GM10266 (cell line): ENCODE measurements at regions not wholly inside any gene's neighbourhood (a gene's known extent, or its start where the extent isn't known, plus 50 kb on each side); places are given as distances from the start of the nearest gene placed in this dataset.

ENCODE experiments used
- DNase-seq: peaks from one replicate; pipeline ENCODE4 v3.0.0; 2012; ENCODE audit errors: extremely low spot score
- TF ChIP-seq, protein P1 (sequence below): IDR thresholded peaks from 2 replicates; pipeline ENCODE4 v1.5.1; 2012; ENCODE audit warnings: mild to moderate bottlenecking, low read depth; ENCODE audit not compliant: control insufficient read depth, insufficient read depth; ENCODE audit errors: missing control alignments

DNA sequence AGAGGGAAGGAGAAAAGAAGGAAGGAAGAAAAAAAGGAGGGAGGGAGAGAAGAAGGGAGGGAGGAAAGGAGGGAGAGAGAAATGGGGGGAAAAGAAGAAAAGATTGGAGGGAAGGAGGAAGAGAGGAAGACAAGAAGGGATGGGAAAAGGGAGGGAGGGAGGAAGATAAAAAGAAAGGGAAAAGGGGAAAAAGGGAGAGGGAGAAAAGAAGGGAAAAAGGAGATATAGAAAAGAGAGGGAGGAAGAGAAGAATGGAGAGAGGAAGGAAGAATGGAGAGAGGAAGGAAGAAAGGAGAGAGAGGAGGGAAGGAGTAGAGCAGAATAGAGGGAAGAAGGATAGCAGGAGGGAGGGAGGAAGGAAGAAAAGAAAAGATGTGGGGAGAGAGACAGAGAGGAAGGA lies 334.6 kb downstream of the TSHZ3 start:
- no peak for DNase-seq
- TF ChIP-seq, protein P1, sequence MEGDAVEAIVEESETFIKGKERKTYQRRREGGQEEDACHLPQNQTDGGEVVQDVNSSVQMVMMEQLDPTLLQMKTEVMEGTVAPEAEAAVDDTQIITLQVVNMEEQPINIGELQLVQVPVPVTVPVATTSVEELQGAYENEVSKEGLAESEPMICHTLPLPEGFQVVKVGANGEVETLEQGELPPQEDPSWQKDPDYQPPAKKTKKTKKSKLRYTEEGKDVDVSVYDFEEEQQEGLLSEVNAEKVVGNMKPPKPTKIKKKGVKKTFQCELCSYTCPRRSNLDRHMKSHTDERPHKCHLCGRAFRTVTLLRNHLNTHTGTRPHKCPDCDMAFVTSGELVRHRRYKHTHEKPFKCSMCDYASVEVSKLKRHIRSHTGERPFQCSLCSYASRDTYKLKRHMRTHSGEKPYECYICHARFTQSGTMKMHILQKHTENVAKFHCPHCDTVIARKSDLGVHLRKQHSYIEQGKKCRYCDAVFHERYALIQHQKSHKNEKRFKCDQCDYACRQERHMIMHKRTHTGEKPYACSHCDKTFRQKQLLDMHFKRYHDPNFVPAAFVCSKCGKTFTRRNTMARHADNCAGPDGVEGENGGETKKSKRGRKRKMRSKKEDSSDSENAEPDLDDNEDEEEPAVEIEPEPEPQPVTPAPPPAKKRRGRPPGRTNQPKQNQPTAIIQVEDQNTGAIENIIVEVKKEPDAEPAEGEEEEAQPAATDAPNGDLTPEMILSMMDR, result no peak

DNA sequence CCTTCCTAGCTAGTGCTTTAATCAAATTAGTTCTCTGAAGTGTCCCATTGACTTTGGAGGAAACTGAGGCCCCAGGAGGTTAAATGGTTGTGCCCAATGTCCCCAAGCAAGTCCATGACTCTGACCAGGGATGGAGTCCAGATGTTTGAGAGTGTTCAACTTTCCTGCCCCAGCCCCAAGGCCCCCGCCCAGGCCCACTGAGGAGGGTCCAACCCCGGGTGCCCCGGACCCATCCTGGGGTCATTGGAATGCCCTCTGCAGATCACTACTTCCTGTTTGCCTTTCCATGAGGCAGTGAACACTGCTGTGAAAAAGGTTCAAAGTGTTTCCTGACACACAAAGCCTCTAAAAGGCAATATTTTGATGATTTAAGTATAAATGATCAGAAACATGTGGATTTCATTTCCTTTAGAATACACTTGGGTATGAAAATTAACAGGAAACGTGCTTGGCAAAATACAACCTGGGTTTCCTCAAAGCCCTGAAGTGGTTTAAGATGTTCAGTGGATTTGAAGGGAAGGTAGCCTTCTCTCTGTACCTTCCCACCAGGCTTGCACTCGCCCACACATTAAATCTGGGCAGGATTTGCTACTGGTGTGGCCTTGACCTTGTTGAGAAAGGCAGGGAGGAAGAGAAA lies 335.7 kb downstream of the TSHZ3 start:
- TF ChIP-seq, protein P1, result no peak
- no peak for DNase-seq

DNA sequence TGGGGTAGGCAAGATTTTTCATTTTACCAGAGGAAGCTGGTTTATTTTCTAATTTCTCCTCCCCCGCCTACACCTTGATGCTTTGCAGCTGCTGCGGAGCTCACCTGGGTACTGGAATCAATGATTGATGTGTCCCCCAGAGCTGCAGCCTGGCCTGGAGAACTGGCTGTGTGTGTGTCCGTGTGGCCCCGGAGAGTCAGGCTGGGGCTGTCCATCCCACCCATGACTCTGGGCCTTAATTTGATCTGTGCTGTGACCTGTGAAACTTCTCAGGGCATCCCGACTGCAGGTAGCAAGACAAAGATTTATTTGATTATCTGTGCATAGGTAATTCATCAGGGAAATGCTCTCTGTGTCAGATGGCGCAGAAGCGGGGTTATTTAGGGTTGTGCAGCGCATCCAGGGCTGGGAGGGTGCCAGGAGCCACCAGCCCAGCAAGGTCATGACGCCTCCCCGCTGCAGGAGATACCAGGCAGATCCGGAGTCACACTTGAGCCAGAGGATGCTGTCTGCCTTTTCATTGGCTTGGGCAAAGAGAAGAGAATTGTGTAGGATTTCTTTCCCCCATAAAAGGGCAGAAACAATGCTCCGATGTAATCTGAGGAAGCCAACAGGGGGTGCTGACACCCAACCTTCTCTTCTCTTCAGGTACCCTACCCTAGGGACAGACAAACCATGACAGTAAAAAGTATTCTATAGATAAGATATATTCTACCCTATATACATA lies 346.6 kb downstream of the TSHZ3 start:
- no peak for DNase-seq
- TF ChIP-seq, protein P1, result no peak

DNA sequence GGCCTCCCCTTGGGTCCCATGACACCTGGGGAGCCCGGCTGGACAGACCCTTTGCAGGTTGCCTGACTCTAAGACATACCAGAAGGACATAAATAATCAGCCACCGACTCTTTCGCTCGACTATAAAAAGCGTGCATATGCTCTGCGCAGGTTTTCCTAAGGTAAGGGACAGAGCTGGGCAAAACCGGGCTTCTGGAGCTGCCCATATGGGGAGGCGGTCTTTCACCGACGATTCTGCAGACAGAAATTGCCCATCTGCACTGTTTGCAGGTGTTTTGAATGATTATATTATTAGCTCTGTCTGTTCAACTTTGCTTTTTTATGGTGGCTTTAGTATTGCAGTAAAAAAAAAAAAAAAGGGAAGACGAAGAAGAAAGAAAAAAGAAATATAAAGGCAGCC lies 347.2 kb downstream of the TSHZ3 start:
- no peak for DNase-seq
- TF ChIP-seq, protein P1, result no peak

DNA sequence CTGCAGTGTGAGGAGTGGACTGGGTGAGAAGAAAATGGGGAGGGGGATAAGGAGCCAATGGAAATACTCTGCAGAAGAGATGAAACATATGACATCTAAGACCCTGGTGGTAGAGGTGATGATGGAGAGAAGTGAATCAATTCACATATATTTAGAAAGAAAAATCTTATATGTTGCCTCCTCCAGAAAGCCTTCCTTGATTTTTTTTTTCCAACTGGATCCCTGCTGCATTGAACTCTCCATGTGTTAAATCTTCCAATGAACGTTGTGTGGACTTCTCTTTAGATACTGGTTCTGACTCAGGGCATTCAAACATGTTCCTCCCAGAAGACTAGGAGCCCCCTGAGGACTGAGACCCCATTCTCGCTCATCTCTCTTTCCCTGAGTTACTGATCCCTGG lies 348.3 kb downstream of the TSHZ3 start:
- DNase-seq, result no peak
- TF ChIP-seq, protein P1, result no peak

DNA sequence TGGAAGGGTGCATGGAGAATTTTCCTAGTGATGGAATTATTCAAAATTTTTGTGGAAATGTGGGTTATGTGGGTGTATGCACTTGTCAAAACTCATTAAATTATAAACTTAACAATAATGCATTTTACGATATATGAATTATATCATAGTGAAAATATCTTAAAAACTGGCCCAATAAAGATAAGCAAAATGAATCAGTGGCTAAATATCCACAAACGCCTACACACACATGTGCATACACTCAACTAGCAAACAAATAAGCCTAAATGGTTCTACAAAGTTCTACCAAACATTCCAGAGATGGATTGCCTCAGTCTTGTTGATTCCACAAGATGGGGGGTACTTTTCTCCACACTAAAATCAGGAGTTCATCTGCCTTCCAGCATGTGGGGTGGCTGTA lies 349.5 kb downstream of the TSHZ3 start:
- TF ChIP-seq, protein P1, result no peak
- no peak for DNase-seq

DNA sequence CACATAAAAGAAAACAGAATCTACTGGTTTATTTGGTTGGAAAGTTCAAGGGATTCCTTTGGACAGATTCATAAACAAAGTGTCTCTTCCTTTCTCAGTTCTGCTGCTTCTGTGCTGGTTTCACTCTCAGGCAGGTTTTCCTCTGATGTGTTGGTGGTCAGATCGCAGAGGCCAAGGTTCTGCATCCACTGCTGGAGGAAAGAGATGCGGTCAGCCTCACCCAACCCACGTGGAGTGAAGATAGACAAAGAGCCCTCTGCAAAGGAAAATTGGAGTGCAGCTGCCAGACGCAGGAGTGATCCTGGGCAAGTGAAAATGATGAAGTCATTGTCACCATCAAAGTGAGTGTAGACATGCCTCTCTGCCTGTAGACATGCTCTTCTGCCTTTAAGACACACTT lies 352.0 kb downstream of the TSHZ3 start:
- TF ChIP-seq, protein P1, result no peak
- no peak for DNase-seq
